ENCODE measurements at regions not wholly inside any gene's neighbourhood (a gene's known extent, or its start where the extent isn't known, plus 50 kb on each side); places are given as distances from the start of the nearest gene placed in this dataset.
A peak's percentile ranks its signal among the peaks of the same experiment; 100 is the strongest.

DNA sequence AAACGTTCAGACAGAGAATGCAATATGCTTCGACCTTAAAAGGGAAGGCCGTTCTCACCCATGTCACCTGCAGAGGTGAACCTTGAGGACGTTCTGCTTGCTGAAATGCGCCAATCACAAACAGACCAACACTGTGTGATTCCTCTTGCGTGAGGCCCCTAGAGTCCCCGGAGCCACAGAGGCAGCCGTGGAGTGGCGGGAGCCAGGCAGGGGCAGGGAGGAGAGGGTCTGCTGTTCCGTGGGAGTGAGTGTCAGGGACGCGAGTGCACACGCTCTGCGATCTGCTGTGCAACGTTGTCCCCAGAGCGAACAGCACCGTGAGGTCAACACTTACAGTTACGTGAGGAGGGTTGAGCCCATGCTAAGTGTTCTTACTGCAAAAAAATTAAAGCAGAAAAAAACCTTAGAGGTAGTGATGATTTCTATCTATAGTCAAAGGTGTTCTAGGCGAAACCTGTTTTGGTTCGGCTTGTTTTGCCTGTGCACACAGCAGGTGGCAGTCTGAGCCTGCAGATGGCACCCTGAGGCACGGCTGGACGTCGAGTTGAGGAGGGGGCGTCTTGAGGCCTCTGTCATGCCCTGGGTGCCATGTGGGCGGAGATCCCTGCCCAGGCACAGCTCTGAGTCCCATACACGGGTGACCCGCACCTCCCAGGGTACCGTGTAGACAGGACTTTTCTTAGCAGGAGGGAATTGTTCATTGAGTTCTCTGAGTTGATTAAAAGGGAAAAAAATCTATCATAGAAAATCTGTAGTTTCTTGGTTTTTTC is 71.7 kb upstream of the FRMD1 start:
- in situ Hi-C loops (cut with HindIII; ENCODE audit: low sequenced_read_pairs): no loop called here
- DNase-seq (ENCODE audit: low spot score): no peak

- DNase-seq (ENCODE audit: low spot score): no peak
- in situ Hi-C loops (cut with HindIII; ENCODE audit: low sequenced_read_pairs): no loop called here
Measured at GRCh38 chr6:168149015-168149414, 70.0 kb upstream of the FRMD1 start.

- in situ Hi-C loops (cut with HindIII; ENCODE audit: low sequenced_read_pairs): no loop called here
- no peak for DNase-seq (ENCODE audit: low spot score)
Measured at GRCh38 chr6:168148231-168148849, 69.3 kb upstream of the FRMD1 start.

GRCh38 chr6:168147205-168147738 is 68.3 kb upstream of the FRMD1 start:
- in situ Hi-C loops (cut with HindIII; ENCODE audit: low sequenced_read_pairs): no loop called here
- peak; percentile 38 for DNase-seq (ENCODE audit: low spot score)

GRCh38 chr6:168145747-168146596 is 67.0 kb upstream of the FRMD1 start:
- in situ Hi-C loops (cut with HindIII; ENCODE audit: low sequenced_read_pairs): no loop called here
- no peak for DNase-seq (ENCODE audit: low spot score)

DNA sequence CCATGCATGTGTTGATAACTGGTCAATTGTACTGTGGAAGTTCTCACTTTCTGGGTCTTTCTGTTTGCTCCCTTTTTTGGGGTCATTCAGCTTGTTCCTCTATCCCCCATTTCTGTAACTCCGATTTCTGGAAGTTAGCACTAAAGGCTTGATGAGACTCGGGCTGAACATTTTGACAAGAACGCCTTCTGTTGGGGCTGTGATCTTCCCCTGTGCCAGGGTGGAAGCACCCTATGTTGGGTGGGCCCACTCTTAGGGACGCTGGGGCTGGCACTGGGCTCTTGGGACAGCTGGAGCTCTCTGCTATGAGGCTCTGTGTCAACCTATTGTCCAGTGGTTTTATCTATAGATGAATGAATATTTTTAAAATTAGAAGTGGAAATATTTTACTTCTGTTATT is 60.1 kb upstream of the FRMD1 start:
- in situ Hi-C loops (cut with HindIII; ENCODE audit: low sequenced_read_pairs): no loop called here
- no peak for DNase-seq (ENCODE audit: low spot score)

- in situ Hi-C loops (cut with HindIII; ENCODE audit: low sequenced_read_pairs): no loop called here
- DNase-seq (ENCODE audit: low spot score): no peak
Measured at GRCh38 chr6:168138436-168138835, 59.4 kb upstream of the FRMD1 start.

GRCh38 chr6:168137024-168137423 is 58.0 kb upstream of the FRMD1 start:
- no peak for DNase-seq (ENCODE audit: low spot score)
- in situ Hi-C loops (cut with HindIII; ENCODE audit: low sequenced_read_pairs): no loop called here

DNA sequence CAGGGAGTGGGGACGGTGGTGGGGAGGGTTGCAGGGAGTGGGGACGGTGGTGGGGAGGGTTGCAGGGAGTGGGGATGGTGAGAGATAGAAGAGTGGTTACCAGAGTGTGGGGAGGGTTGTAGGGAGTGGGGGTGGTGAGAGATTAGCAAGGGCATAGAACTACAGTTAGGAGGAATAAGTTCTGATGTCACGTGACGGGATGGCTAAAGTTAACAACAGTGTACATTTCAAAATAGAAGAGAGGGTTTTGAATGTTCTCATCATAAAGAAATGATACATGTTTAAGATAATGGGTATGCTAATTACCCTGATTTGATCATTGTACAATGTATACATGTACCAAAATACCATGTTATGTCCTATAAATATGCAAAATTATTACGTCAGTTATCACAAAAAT is 57.6 kb upstream of the FRMD1 start:
- no peak for DNase-seq (ENCODE audit: low spot score)
- in situ Hi-C loops (cut with HindIII; ENCODE audit: low sequenced_read_pairs): no loop called here

DNA sequence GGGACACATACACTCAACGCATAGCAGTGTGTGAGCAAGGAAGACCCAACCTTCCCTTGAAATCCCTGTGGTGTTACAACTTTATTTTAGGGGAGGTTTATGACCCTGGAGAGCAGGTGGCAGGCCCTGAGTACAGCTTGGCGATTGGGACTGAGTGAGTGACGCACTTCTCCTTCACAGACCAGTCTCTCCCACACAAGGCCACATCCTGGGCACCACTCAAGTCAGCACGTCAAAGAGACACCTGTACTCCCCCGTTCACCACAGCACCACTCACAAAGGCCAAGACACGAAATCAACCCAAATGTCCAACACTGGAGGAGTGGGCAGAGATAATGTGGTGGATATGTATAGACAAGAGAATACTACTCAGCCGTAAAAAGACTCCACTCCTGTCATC is 57.0 kb upstream of the FRMD1 start:
- no peak for DNase-seq (ENCODE audit: low spot score)
- in situ Hi-C loops (cut with HindIII; ENCODE audit: low sequenced_read_pairs): no loop called here

DNA sequence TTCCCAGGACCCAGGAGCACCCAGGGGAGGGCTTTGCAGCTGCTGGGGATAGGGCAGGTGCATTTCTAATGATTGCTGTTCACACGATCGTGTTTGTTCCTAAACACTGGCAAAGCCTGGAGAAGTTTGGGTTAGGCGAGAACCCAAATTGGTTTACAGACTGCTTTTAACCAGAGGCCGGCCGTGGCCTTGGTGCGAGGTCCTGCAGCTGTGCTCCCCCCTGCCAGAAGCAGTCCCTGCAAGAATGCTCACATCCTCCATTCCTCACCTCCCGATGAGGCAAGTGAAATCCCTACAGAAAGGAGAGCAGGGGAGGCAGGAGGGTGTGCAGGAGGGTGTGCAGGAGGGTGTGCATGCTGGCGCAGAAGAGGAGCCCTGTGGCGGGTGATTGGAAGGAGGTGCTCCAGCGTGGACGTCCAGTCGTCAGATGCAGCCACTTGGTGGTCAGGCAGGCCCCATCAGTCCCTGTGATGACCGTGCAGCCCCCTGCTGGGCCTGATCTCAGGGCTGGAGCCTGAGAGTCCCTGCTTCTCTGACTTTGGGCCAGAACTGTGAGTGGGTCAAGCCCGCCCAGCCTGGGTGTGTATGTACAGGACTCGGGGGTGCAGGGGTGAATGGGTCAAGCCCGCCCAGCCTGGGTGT is 55.7 kb upstream of the FRMD1 start:
- DNase-seq (ENCODE audit: low spot score): no peak
- in situ Hi-C loops (cut with HindIII; ENCODE audit: low sequenced_read_pairs): no loop called here

DNA sequence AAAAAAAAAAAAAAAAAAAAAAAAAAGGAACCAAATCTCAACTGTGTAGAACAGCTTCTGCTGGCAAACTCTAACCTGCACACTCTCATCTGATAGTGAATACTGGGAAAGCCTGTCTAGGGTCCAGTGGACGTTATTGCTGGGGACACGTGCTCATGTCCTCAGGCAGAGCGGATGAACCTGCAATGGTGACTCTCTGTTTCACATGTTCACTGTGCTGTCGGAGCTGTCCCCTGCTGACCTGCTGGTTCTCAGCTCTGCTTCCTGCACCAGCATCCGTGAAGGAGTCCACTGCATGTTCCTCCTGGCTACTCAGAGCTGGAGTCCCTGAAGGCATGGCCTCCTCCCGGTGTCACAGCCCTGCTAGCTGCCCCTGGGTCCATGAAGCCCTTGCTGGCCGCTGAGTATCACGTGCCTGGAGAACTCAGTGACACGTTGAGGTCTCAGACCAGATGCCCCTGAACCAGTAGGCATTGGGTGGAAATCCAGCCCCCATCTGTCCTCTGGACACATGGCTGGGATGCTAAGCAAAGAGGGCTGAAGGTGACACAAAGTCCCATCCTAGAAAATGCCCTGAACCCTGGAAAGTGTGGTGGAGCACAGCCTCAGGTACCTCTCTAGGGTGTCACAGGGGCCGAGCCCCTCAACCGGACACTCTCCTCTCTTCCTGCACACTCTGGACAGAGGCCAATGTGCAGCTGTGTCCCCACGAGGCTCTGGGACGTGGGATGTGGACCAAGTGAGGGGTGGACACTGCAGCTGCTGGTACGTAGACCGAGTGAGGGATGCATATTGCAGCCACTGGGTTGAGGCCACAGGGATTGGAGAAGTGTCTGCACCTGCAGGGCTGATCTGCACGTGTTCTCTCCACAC is 54.9 kb upstream of the FRMD1 start:
- in situ Hi-C loops (cut with HindIII; ENCODE audit: low sequenced_read_pairs): no loop called here
- no peak for DNase-seq (ENCODE audit: low spot score)

DNA sequence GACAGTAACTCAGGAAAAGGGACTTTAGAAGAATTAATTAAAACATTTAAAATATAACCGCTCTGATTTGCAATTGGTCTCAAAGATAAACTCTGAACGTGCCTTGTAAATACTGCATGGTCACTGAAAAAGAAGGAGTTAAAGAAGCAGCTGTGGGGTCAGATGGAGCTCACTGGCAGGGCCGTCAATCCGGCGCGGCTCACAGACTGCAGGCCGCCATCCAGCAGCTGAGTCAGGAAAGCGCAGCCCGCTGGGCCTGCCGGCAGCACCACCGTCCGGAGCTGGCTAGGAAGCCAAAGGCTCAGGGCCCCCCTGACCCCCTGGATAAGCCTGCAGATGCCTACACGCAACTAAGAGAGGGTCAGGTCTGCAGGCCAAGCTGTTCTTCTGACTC is 54.2 kb upstream of the FRMD1 start:
- in situ Hi-C loops (cut with HindIII; ENCODE audit: low sequenced_read_pairs): no loop called here
- DNase-seq (ENCODE audit: low spot score): no peak

GRCh38 chr6:168132531-168133167 is 53.6 kb upstream of the FRMD1 start:
- DNase-seq (ENCODE audit: low spot score): peak; percentile 72
- in situ Hi-C loops (cut with HindIII; ENCODE audit: low sequenced_read_pairs): no loop called here

- no peak for DNase-seq (ENCODE audit: low spot score)
- in situ Hi-C loops (cut with HindIII; ENCODE audit: low sequenced_read_pairs): no loop called here
Measured at GRCh38 chr6:168131464-168132415, 52.7 kb upstream of the FRMD1 start.

- in situ Hi-C loops (cut with HindIII; ENCODE audit: low sequenced_read_pairs): no loop called here
Measured at GRCh38 chr6:168130697-168131371, 51.8 kb upstream of the FRMD1 start.

More at GRCh38 chr6:168130697-168131371, 51.8 kb upstream of the FRMD1 start:
- no peak for DNase-seq (ENCODE audit: low spot score)

Data from G401 (cell line).